M059J (cell line): ENCODE measurements at regions not wholly inside any gene's neighbourhood (a gene's known extent, or its start where the extent isn't known, plus 50 kb on each side); places are given as distances from the start of the nearest gene placed in this dataset.

Experiments
- DNase-seq: peaks from one replicate; pipeline ENCODE4 v3.0.0-alpha.2; 2012; ENCODE audit warnings: low read depth

DNA sequence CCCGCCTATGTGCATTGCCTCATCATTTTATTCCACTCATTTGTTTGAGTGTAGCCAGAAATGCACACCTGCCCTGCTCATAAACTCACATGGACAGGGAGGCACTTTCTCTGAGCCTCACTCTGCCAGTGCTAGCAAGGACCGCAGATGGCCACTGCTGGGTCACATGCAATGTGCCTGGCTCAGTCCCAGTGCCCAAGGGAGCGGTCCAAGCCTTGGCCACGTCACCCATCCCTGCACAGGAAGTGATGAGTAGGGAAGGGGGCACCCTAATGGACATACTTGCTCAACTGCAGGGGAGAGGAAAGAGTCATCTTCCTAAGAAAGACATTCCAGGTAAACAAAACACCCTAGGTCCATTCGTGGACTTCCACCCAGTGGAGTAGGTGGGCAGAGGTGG lies 630.9 kb downstream of the IRX1 start:
- DNase-seq = no peak

DNA sequence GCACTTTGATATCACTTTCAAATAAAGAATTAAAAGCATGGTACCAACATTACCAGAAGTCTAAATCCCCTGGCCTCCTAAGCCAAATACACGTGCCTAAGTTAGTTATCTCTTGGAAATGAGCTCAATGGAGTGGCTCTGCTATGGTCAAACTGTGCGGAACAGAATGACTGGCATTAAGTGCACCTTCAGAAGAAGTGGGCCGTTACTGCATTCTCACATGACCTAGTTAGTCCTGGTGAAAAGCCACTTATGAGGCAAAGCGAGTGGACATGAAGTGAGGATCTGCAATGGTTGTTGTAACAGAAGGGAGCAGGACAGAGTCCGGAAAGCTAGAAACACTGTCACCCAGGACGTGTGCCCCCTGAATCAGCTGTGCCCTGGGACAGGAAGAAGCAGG lies 633.1 kb downstream of the IRX1 start:
- no peak for DNase-seq

DNA sequence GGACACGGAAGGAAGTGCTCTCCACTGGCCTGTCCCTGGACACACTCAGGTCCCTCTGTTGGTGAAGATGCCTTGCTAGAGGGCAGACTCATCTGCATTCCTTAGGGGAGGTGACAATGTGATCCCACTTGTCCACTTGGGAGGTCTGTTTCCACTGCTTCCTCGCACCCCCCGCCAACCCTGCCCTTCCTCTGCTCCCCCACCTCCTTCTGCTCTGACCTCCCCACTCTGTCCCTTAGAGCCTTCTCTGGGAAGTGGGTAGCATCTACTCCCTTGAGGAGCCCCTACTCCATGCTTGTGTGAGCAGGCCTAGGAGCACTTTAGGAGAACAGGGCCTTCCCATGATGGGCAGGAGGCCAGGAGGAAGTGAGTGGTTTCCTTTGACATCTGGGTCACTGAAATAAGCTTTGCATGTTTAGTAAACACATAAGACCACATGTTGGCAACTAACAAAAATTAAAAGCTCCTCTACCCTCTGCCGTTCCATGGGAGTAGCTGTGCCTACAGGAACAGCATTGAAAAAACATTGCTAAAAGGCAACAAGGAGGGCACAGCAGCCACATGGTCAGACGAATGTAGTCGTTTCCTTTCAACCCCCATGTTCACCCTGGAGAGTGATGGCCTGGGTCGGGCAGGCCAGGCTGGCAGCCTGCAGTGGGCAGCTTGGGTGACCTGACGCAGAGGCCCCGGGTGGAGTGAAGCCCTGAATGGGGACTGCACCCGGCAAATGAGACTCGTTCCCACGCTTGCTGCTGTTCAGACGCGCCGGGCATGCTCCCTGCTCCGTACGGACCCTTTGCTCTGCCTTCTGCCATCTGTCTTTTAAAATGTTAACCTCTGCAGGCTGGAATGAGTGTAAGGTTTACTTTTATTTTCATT lies 634.0 kb downstream of the IRX1 start:
- no peak for DNase-seq

DNA sequence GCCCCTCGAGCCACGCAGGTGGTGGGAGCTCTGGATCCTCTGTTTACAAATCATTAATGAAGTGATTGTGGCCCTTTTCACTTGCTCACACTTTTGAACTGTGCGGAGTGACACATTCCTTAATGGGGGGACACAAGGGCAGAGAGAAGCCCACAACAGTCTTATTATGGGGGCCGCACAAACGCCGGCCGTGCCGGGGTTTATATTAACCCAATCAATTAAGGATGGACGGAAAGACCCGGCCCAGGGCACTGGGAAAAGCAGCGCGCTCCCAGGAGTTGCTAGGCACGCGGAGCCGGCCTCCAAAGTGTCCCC lies 634.8 kb downstream of the IRX1 start:
- no peak for DNase-seq

DNA sequence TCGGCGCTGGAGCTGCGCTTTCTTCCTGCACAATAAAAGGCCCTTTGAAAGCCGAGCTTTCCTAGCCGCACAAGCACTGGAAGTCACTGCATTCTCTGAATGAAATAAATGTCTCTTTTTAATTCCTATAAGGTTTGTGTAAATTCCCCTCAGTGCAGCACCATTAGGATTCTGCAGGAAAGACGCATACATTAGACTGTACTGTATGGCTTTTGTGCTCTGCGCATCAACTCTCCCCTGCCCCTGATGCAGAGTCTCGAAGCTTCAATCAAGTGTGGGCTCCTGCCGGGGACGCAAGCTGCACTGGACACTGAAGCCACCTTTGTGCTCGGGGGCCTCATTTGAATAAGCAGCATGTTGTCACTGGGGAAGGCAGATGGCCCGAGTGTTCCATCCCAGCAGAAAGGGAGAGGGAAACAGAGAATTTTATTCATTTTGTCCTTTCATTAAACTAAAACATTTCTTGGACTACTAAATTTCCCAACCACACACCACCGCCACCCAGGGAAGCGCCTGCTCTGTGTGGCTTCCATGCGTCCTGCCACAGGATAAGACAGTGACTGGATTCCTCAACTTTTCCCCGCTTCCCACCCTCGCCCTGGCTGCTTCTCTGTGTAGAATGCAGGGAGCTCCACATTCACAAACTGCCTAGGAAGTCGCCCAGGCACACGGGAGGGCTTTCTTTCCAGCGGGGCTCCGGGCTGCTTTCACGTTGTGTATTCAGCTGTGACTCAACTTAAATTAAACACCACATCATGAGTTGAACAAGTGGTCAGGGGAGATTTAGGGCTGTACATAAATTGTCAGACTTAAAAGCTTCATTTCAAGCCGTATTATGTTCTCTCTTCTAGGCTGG lies 635.4 kb downstream of the IRX1 start:
- DNase-seq = no peak

GRCh38 chr5:4232084-4232483 lies 636.5 kb downstream of the IRX1 start:
- DNase-seq = no peak

- DNase-seq = no peak
Observed at GRCh38 chr5:4233671-4234070, 638.0 kb downstream of the IRX1 start.

- DNase-seq = no peak
Observed at GRCh38 chr5:4243479-4244264, 648.0 kb downstream of the IRX1 start.

DNA sequence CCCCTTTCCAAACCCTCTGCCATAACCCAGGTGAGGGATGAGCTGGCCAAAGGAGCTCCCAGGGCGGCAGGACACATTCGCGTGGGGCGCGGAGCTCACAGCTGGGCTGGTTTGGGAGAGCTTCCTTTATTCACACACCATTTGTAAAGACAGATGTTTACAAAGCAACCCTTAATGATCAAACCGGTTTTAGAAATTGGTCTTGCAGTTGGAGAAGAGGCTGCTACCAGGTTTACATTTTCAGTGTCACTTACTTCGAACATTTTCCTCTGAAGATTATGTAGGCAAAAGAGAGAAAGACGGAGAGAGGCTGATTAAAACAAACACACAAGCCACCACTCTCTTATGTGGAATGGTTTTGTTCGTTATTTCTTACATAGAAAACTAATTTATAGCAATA lies 648.7 kb downstream of the IRX1 start:
- no peak for DNase-seq

- DNase-seq = no peak
Observed at GRCh38 chr5:4245076-4245475, 649.4 kb downstream of the IRX1 start.

DNA sequence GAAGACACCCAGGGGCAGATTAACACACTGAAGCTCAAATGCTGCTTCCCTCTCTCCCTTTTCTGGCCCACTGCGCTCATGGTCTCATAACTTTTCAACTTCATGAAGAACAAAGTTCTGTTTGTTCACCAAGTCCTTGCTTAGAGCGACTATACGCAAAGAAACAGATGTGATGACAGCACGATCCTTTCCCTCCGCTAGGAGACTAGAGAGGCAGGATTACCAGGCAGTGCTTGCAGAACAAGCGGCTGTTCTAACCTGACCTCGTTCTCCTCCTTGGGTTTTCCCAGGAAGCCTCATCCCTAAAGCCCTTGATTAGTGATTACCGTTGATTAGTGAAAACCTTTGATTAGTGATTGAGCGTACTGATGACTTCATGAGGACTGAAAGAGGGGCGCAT lies 649.9 kb downstream of the IRX1 start:
- DNase-seq = no peak

DNA sequence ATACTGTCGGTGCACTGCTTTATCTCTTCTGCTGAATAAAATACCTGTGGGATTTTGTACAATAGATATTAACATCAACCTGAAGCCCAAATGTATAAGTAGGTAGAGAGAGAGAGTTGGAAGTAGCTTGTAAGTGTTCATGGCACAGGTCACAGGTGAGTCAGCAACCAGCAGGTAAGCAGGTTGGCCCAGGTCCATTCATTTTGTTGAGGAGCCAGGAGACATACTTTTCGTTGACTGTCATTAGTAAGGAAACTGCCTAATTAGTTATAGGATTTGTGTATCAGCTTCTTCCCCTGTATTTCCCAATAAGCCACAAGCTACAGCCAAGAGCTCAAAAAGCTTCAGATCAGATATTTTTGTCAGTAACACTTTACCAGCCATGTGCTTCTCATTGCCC lies 650.8 kb downstream of the IRX1 start:
- DNase-seq = no peak

DNA sequence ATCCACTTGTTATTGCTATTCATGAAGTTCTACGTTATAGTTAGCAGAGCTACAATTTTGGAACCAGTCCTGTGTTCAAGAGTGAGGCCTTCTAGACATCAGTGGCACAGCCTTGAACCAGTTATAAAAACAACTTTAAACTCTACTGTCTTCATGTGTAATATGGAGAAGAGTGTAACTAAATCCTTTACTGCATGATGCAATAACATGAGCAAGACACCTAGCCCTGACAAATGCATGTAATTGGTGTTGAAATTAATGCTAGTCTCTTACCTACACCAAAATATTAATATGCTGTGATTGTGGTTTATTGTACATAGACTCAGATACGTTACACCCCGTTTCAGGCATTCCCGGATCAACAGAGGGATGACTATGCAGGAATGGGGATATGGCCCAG lies 654.6 kb downstream of the IRX1 start:
- DNase-seq = no peak

DNA sequence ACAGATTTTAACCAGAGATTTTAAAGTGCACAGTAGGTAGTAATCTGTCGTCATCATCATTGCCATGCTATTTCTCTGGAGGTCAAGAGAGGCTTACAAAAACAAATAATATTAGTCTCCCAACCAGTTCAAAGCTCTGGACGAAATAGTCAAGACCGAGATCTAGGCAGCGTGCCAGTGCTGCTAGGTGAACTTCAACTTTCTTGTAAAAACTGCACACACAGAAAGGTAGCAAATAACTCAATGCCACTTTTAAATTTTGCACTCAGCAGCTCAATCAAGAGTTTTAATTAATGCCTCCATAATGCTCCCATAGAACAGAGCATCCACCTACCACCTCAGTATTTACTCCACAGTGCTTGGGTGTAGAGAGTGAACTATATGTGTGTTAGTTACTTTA lies 656.8 kb downstream of the IRX1 start:
- DNase-seq = no peak

DNA sequence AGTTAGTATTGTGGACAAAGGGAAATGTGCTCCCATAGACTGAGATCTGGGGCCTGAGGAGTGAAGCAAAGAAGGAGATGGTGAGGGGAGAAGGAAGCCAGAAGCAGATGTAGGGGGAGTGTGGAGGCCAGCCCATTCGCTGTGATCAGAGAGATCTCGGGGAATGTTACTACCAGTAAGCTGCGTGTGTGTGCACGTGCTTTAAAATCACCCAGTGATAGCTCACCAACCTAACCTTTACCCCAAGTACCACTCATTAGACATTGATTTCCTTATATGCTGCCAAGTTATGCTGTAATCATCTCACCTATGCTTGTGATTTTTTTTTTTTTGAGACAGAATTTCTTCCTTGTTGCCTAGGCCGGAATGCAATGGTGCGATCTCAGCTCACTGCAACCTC lies 659.1 kb downstream of the IRX1 start:
- DNase-seq = no peak

DNA sequence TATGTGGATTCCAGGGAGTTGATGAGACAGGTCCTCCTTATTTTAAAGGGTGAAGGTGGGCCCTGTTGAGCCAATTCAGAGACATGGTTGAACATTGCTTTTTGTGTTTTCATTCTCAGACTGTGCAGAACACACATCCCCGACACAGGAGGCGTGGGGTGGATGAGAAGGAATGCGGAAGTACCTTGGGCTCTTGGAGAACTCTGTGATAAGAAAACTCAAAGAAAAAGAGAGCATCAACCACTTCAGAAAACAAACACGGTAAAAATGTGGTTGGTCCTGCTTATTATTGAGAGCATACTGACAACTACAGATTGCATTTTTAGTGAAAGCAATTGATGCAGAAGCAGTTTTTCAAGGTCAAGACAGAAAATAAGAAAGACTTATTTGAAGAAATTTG lies 659.8 kb downstream of the IRX1 start:
- no peak for DNase-seq

DNA sequence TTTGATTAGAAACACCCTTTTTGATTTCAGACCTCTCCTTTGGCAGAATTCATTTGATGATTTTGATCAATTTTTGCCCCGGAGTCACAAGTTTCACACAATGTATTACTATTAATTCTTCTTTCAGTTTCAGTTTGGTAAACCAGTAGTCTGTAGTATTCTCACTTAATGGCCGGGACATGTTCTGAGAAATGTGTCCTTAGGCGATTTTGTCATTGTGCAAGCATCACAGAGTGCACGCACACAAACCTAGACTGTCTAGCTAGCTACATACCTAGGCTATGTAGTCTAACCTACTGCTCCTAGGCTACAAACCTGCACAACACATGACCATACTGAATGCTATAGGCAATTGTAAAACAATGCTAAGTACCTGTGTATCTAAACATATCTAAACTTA lies 662.5 kb downstream of the IRX1 start:
- peak; percentile 25 for DNase-seq

GRCh38 chr5:4271193-4271592 lies 675.6 kb downstream of the IRX1 start:
- no peak for DNase-seq

DNA sequence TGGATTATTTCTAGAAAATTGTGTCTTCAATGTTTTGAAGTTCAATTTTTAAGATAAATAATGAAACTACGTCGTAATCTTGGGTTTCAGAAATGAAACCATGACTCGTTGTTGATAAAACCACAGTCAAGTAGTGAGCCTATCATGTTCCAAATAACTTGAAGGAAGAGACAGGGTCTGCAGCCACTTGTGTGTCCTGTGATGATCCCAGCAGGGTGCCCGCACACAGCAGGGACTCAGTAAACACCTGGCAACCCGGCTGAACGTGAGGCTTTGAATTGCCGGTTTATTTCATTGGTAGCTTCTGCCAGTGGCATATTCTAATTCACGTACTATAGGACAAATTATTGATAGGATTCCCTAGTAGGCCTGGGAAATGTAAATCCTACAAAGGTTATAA lies 679.6 kb downstream of the IRX1 start:
- no peak for DNase-seq

GRCh38 chr5:4294878-4295277 lies 699.2 kb downstream of the IRX1 start:
- DNase-seq = no peak

GRCh38 chr5:4295663-4296339 lies 700.2 kb downstream of the IRX1 start:
- no peak for DNase-seq

DNA sequence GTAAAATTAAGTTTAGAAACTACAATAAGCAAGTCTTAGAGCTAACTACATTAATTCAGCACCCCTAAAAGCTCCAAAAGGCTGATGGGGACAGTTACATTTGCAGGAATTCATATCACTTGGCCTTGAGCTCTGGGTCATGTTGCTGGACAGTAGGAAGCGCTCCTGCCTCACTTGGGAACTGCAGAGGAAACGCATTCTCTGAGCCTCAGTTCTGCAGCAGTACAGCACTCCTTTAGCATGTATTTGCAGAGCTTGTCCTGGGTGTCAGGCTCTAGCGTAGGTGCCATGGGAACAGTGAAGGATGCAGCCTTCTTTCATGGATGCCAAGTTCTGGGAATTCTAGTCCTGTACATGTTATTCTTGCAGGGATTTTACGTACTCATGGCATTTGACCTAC lies 710.4 kb downstream of the IRX1 start:
- DNase-seq = no peak
